ENCODE measurements at regions not wholly inside any gene's neighbourhood (a gene's known extent, or its start where the extent isn't known, plus 50 kb on each side); places are given as distances from the start of the nearest gene placed in this dataset.

- H3K4me1 Mint-ChIP-seq (ENCODE audit: low read depth) = no peaks in the 10 kb centered on the region
- H3K9me3 Mint-ChIP-seq (ENCODE audit: low read depth) = no peaks in the 10 kb centered on the region
- H3K36me3 Mint-ChIP-seq = no peaks in the 10 kb centered on the region
- no peak overlapping the region for H3K27ac Mint-ChIP-seq
- H3K4me3 Mint-ChIP-seq = no peak overlapping the region
- no peaks in the 10 kb centered on the region for H3K27me3 Mint-ChIP-seq
Observed at GRCh38 chr9:109830545-109830944, 50.5 kb downstream of the PALM2AKAP2 start.

DNA sequence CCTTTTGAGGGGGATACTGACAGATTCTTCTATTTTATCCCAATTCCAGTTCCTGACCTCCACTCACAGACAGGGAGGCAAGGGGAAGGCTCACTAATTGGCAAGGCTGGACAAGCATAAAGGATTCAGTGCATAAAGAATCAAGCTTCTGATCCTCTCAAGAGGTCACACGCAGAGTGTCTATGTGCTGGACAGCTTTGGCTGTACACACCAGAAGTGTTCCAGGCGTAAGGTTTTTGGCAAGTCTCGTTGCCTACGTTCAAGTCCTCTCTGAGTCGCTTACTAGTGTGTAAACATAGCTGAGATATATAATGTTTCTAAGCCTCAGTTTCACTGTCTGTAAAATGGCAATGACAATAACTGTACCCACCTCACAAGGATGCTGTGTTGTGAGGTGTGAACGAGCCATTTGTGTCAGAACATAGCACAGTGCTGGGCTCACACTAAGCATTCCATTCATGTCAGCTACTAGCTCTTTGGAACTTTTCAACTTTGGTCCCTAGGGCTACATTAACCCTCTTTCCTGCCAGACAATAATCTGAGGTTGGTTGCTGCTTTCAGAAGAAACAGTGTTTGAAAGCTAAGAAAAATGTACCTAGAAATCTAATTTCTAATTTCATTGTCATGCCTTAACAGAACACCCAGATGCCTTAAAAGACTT is 52.1 kb downstream of the PALM2AKAP2 start:
- peaks cover 3% of the 10 kb centered on the region for H3K27me3 Mint-ChIP-seq
- H3K36me3 Mint-ChIP-seq = no peaks in the 10 kb centered on the region
- no peak overlapping the region for H3K27ac Mint-ChIP-seq
- no peaks in the 10 kb centered on the region for H3K4me1 Mint-ChIP-seq (ENCODE audit: low read depth)
- H3K4me3 Mint-ChIP-seq = no peak overlapping the region
- H3K9me3 Mint-ChIP-seq (ENCODE audit: low read depth) = no peaks in the 10 kb centered on the region

DNA sequence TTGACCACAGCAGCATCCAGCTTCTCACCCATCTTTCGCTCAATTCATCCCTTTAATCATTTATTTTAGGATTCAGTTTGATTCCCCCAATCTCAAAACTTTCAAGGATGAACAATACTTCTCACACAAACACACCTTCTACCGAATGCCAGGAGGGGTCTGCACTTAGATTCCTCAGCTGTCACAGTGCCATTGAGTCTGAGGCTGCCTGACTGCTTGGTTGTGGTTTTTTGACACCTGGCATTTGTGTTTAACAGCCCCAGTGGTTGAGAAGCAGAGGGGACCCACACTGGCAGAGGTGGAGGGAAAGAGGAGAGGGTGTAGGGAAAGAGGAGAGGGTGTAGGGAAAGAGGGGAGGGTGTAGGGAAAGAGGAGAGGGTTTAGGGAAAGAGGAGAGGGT is 54.9 kb downstream of the PALM2AKAP2 start:
- no peaks in the 10 kb centered on the region for H3K36me3 Mint-ChIP-seq
- no peak overlapping the region for H3K27ac Mint-ChIP-seq
- H3K4me1 Mint-ChIP-seq (ENCODE audit: low read depth) = no peaks in the 10 kb centered on the region
- peaks cover 5% of the 10 kb centered on the region for H3K27me3 Mint-ChIP-seq
- H3K9me3 Mint-ChIP-seq (ENCODE audit: low read depth) = no peaks in the 10 kb centered on the region
- H3K4me3 Mint-ChIP-seq = no peak overlapping the region

- Mint-ChIP-seq H3K36me3 (no peaks in the 10 kb centered on the region), H3K4me1 (ENCODE audit: low read depth) (no peaks in the 10 kb centered on the region), H3K4me3 (no peak overlapping the region), H3K27me3 (peaks cover under 1% of the 10 kb centered on the region), H3K9me3 (ENCODE audit: low read depth) (no peaks in the 10 kb centered on the region), H3K27ac (no peak overlapping the region)
Observed at GRCh38 chr9:109843641-109844040, 63.6 kb downstream of the PALM2AKAP2 start.

DNA sequence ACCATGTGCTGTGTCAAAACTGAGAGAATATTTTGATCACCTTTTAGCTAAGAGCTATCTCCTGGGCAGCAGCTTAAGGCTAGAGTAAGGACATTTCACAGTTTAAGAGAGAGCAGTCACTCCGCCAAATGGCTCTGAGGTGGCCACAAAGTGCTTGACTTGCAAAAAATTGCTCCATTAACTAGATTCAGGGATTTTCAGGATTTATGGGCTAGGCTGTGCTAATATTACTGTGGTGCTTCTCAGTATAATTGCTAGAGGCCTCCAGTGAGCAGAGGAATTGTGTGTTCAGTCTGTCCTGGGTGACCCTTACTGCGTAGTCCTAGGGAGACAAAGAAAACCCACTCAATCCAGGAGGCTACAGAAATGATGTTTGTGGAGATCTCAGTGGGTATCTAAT is 65.2 kb downstream of the PALM2AKAP2 start:
- Mint-ChIP-seq H3K27ac (no peak overlapping the region), H3K4me1 (ENCODE audit: low read depth) (no peaks in the 10 kb centered on the region), H3K27me3 (no peaks in the 10 kb centered on the region), H3K4me3 (no peak overlapping the region), H3K36me3 (no peaks in the 10 kb centered on the region), H3K9me3 (ENCODE audit: low read depth) (no peaks in the 10 kb centered on the region)

GRCh38 chr9:109846776-109847175 is 66.8 kb downstream of the PALM2AKAP2 start:
- Mint-ChIP-seq H3K4me1 (ENCODE audit: low read depth) (no peaks in the 10 kb centered on the region), H3K27me3 (no peaks in the 10 kb centered on the region), H3K9me3 (ENCODE audit: low read depth) (no peaks in the 10 kb centered on the region), H3K4me3 (no peak overlapping the region), H3K36me3 (no peaks in the 10 kb centered on the region), H3K27ac (no peak overlapping the region)

DNA sequence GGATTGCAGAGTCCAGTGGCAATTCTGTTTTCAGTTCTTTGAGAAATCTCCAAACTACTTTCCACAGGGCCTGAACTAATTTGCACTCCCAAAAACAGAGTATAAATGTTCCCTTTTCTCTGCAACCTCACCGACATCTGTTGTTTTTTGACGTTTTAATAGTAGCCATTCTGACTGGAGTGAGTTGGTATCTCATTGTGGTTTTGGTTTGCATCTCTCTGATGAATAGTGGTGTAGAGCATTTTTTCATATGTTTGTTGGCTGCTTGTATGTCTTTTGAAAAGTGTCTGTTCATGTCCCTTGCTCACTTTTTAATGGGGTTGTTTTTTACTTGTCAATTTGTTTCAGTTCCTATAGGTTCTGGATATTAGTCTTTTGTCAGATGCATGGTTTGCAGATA is 72.6 kb downstream of the PALM2AKAP2 start:
- no peak overlapping the region for H3K27ac Mint-ChIP-seq

DNA sequence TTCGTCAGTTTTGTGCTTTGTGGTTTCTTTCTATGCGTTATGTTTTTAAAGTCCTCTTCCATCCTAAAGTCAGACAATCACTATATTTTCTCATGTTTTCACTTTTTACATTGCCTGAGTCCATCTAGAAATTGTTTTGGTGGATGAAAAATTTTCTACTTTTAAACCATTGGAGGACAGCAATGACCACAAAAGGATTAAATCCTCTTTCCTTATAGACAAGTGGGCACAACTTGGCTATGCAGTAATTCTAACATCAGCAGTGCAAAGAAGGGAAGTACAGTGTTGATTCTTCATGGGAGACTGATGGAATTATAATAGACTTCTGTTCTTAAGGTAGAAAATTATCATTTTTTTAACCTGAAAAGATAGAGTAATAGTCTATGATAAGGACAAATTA is 75.5 kb downstream of the PALM2AKAP2 start:
- Mint-ChIP-seq H3K4me1 (ENCODE audit: low read depth) (no peaks in the 10 kb centered on the region), H3K27me3 (peaks cover 4% of the 10 kb centered on the region), H3K27ac (no peak overlapping the region), H3K36me3 (no peaks in the 10 kb centered on the region), H3K4me3 (no peak overlapping the region), H3K9me3 (ENCODE audit: low read depth) (no peaks in the 10 kb centered on the region)

More for the DNA sequence above, 72.6 kb downstream of the PALM2AKAP2 start:
- Mint-ChIP-seq H3K9me3 (ENCODE audit: low read depth) (no peaks in the 10 kb centered on the region), H3K4me1 (ENCODE audit: low read depth) (no peaks in the 10 kb centered on the region), H3K27me3 (peaks cover 4% of the 10 kb centered on the region), H3K4me3 (no peak overlapping the region), H3K36me3 (no peaks in the 10 kb centered on the region)

DNA sequence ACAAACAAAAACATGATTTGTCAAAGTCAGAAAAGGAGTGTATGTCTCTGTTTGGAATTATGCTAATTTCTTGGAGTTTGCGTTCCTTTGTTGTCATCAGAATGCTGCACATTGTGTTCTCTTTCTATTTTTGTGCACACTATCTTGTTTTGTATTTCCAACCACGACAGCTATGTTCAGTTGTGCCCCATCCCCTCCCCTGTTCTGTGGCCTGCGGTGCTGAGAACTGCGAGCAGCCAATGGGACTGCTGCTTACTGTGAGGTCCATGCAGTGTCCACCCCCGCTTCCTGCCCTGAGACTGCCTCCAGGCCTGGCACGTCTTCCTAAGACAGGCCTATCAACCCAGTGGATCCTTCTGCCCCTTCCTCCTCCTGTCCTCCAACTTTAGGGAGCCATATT is 76.8 kb downstream of the PALM2AKAP2 start:
- Mint-ChIP-seq H3K36me3 (no peaks in the 10 kb centered on the region), H3K4me3 (no peak overlapping the region), H3K27me3 (peaks cover 4% of the 10 kb centered on the region), H3K9me3 (ENCODE audit: low read depth) (no peaks in the 10 kb centered on the region), H3K4me1 (ENCODE audit: low read depth) (no peaks in the 10 kb centered on the region), H3K27ac (no peak overlapping the region)

GRCh38 chr9:109857336-109857735 is 77.3 kb downstream of the PALM2AKAP2 start:
- no peaks in the 10 kb centered on the region for H3K36me3 Mint-ChIP-seq
- H3K4me1 Mint-ChIP-seq (ENCODE audit: low read depth) = no peaks in the 10 kb centered on the region
- H3K27me3 Mint-ChIP-seq = peaks cover under 1% of the 10 kb centered on the region
- H3K4me3 Mint-ChIP-seq = no peak overlapping the region
- H3K27ac Mint-ChIP-seq = no peak overlapping the region
- no peaks in the 10 kb centered on the region for H3K9me3 Mint-ChIP-seq (ENCODE audit: low read depth)

- Mint-ChIP-seq H3K4me3 (no peak overlapping the region), H3K27ac (no peak overlapping the region), H3K27me3 (no peaks in the 10 kb centered on the region), H3K36me3 (no peaks in the 10 kb centered on the region), H3K9me3 (ENCODE audit: low read depth) (no peaks in the 10 kb centered on the region), H3K4me1 (ENCODE audit: low read depth) (no peaks in the 10 kb centered on the region)
Observed at GRCh38 chr9:109859447-109859846, 79.4 kb downstream of the PALM2AKAP2 start.

GRCh38 chr9:109860521-109860920 is 80.5 kb downstream of the PALM2AKAP2 start:
- Mint-ChIP-seq H3K36me3 (no peaks in the 10 kb centered on the region), H3K9me3 (ENCODE audit: low read depth) (no peaks in the 10 kb centered on the region), H3K27me3 (no peaks in the 10 kb centered on the region), H3K4me3 (no peak overlapping the region), H3K4me1 (ENCODE audit: low read depth) (no peaks in the 10 kb centered on the region), H3K27ac (no peak overlapping the region)

DNA sequence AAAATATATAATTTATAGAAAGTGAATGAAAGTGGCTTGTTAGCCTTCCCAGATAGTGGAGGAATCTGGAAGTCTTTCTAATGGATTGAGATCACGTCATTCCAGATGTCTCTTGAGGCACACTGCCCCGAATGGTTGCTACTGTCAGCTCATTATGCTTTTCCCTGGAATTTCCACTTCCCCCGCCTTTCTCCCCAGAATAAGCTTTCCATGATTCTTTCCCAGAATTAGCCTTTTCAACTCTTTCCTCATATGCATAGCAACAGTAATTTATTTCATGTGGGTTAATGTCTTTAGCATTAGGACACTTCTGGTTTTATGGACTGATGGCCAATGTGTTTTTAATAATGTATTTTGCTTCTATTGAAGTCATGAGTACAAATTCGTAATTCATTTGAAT is 81.5 kb downstream of the PALM2AKAP2 start:
- no peaks in the 10 kb centered on the region for H3K9me3 Mint-ChIP-seq (ENCODE audit: low read depth)
- no peak overlapping the region for H3K27ac Mint-ChIP-seq
- no peaks in the 10 kb centered on the region for H3K36me3 Mint-ChIP-seq
- no peaks in the 10 kb centered on the region for H3K4me1 Mint-ChIP-seq (ENCODE audit: low read depth)
- peaks cover 2% of the 10 kb centered on the region for H3K27me3 Mint-ChIP-seq
- no peak overlapping the region for H3K4me3 Mint-ChIP-seq

DNA sequence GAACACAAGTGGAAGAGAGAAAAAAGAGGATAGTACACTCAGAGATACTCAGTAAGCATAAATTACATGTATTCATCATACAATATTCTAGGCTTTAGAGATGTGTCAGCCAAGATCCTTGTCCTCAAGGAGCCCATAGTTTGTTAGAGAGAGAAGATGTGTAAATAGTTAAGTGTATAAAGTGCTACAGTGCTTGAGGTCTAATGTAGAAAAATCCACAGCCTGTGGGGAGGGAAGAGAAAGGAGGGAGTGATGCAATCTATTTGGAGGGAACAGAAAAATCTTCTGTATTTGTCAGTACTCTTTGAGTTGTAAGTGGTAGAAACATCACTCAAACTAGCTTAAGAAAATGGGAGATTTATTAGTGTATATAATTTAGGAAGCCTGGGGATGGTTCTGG is 81.9 kb downstream of the PALM2AKAP2 start:
- no peaks in the 10 kb centered on the region for H3K36me3 Mint-ChIP-seq
- H3K9me3 Mint-ChIP-seq (ENCODE audit: low read depth) = no peaks in the 10 kb centered on the region
- H3K4me3 Mint-ChIP-seq = no peak overlapping the region
- H3K27ac Mint-ChIP-seq = no peak overlapping the region
- no peaks in the 10 kb centered on the region for H3K4me1 Mint-ChIP-seq (ENCODE audit: low read depth)
- H3K27me3 Mint-ChIP-seq = peaks cover 3% of the 10 kb centered on the region

GRCh38 chr9:109862452-109862851 is 82.5 kb downstream of the PALM2AKAP2 start:
- Mint-ChIP-seq H3K4me1 (ENCODE audit: low read depth) (no peaks in the 10 kb centered on the region), H3K4me3 (no peak overlapping the region), H3K27me3 (peaks cover 3% of the 10 kb centered on the region), H3K9me3 (ENCODE audit: low read depth) (no peaks in the 10 kb centered on the region), H3K36me3 (no peaks in the 10 kb centered on the region), H3K27ac (no peak overlapping the region)

DNA sequence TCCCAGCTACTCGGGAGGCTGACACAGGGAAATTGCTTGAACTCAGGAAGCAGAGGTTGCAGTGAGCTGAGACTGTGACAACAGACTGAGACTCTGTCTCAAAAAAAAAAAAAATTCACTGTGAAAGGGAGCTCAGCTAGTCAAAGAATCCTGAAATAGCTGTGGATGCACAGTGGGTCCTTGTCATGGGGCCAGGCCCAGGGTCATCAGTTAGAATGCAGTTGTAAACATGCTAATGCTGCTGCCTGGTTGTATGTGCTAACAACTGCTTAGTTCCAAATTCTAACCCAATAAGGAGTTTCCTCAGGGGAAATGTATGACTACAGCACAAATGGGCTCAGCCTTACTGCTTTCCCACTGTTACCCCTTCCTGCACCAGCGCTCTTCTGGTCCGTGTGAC is 84.0 kb downstream of the PALM2AKAP2 start:
- H3K36me3 Mint-ChIP-seq = no peaks in the 10 kb centered on the region
- no peak overlapping the region for H3K4me3 Mint-ChIP-seq
- no peak overlapping the region for H3K27ac Mint-ChIP-seq
- peaks cover 8% of the 10 kb centered on the region for H3K27me3 Mint-ChIP-seq
- H3K9me3 Mint-ChIP-seq (ENCODE audit: low read depth) = no peaks in the 10 kb centered on the region
- no peaks in the 10 kb centered on the region for H3K4me1 Mint-ChIP-seq (ENCODE audit: low read depth)
